GM12878 (cell line): ENCODE measurements at regions not wholly inside any gene's neighbourhood (a gene's known extent, or its start where the extent isn't known, plus 50 kb on each side); places are given as distances from the start of the nearest gene placed in this dataset.

Source experiments
- ATAC-seq: fragments of 200-7000 bp; cut with Tn5 transposase; 3 replicates; pipeline ENCODE4 v1.9.1; 2020; ENCODE audit warnings: mild to moderate bottlenecking, moderate library complexity
- BruUV-seq: library from RNA; stranded (reverse); fragments of 400-500 nt; replicated peaks from 2 replicates; lab custom pipeline; 2021; lab: Mats Ljungman, UMichigan
- CTCF ChIA-PET: fragments of 300-600 bp; sonication (Branson Sonifier 250); formaldehyde crosslinking; extraction: SDS; loops from one replicate; lab custom pipeline; 2021; ENCODE audit warnings: inconsistent platforms; lab: Yijun Ruan, JAX
- POLR2A ChIA-PET: fragments of 350-600 bp; formaldehyde crosslinking; extraction: SDS; loops from one replicate; lab custom pipeline; 2021; ENCODE audit warnings: inconsistent platforms; lab: Charles Lee
- RAD21 ChIA-PET: fragments of 300-600 bp; sonication (Branson Sonifier 250); formaldehyde crosslinking; loops from one replicate; lab custom pipeline; 2023; ENCODE audit warnings: antibody characterized with exemption; ENCODE audit not compliant: unreplicated experiment; lab: Charles Lee
- SMC1A ChIA-PET: fragments of 300-600 bp; sonication (Branson Sonifier 250); formaldehyde crosslinking; loops from one replicate; lab custom pipeline; 2023; ENCODE audit not compliant: unreplicated experiment, uncharacterized antibody; lab: Charles Lee
- DNase-seq: peaks from one replicate; pipeline ENCODE4 v3.0.0-alpha.2; 2011; ENCODE audit warnings: low read depth, low spot score
- FAIRE-seq: peaks from 3 replicates; lab custom pipeline; 2011; peaks lifted over from hg19 to GRCh38; lab: Jason Lieb, UNC
- H2AFZ ChIP-seq: 2 replicates; pipeline ENCODE4 v1.6.0; 2011; ENCODE audit warnings: low read depth, low read length, control low read depth; ENCODE audit not compliant: control insufficient read depth
- H3K27ac ChIP-seq: 2 replicates; pipeline ENCODE4 v1.5.1; 2011; ENCODE audit warnings: control low read depth; ENCODE audit not compliant: control insufficient read depth, insufficient read depth
- H3K27me3 ChIP-seq, 2 experiments: replicated peaks in 1 of 2; 2 replicates each; pipeline versions ENCODE4 v1.6.0 to v1.6.1; 2011; ENCODE audit warnings: low read length in 1 of 2; ENCODE audit not compliant: control insufficient read depth in 2 of 2, insufficient read depth in 2 of 2
- H3K36me3 ChIP-seq, 2 experiments: 2 replicates each; pipeline ENCODE4 v1.5.1; 2011; ENCODE audit warnings: low read length in 1 of 2; ENCODE audit not compliant: control insufficient read depth in 2 of 2, insufficient read depth in 2 of 2
- H3K4me1 ChIP-seq: 2 replicates; pipeline ENCODE4 v1.6.1; 2011; ENCODE audit warnings: mild to moderate bottlenecking, low read length, moderate library complexity, mixed read lengths; ENCODE audit not compliant: control insufficient read depth, insufficient read depth
- H3K4me2 ChIP-seq: 2 replicates; pipeline ENCODE4 v1.6.0; 2011; ENCODE audit warnings: control low read depth; ENCODE audit not compliant: control insufficient read depth, insufficient read depth
- H3K4me3 ChIP-seq: fragments of 200-600 bp; sonication (generic); 2 replicates; pipeline ENCODE4 v1.5.1; 2016
- H3K79me2 ChIP-seq: 2 replicates; pipeline ENCODE4 v1.6.0; 2011; ENCODE audit warnings: low read length; ENCODE audit not compliant: control insufficient read depth, insufficient read depth
- H3K9ac ChIP-seq: 2 replicates; pipeline ENCODE4 v1.8.0; 2011; ENCODE audit warnings: low read length, control low read depth, mixed read lengths; ENCODE audit not compliant: control insufficient read depth, insufficient read depth
- H3K9me3 ChIP-seq: replicated peaks from 3 replicates; pipeline ENCODE4 v1.5.1; 2011; ENCODE audit warnings: mild to moderate bottlenecking, low read length; ENCODE audit not compliant: control insufficient read depth, insufficient read depth
- H4K20me1 ChIP-seq: 2 replicates; pipeline ENCODE4 v1.6.0; 2011; ENCODE audit not compliant: control insufficient read depth, insufficient read depth
- EGR1 ChIP-seq, 2 experiments: IDR thresholded peaks; 1 replicate in 1 of 2; 2 replicates in 1 of 2; pipeline ENCODE4 v1.6.1; 2011 to 2012; ENCODE audit warnings: low read depth in 2 of 2, low read length in 2 of 2, borderline replicate concordance in 1 of 2, mild to moderate bottlenecking in 1 of 2, moderate library complexity in 1 of 2
- ZNF274 ChIP-seq: IDR thresholded peaks from one replicate; pipeline ENCODE4 v1.8.0; 2011; ENCODE audit not compliant: insufficient read length, insufficient read depth
- WGBS: methylation state at CpG from one replicate; pipeline ENCODE4 v1.1.6; 2016; ENCODE audit warnings: low lambda C conversion rate; ENCODE audit not compliant: insufficient replicate concordance, insufficient coverage; ENCODE audit errors: missing lambda C conversion rate; 5-methylcytosine and 5-hydroxymethylcytosine counted together
- in situ Hi-C: fragments of 300-500 bp; cut with MboI; formaldehyde crosslinking; loops from 9 replicates; pipeline ENCODE4 v1.14.3; 2018; ENCODE audit warnings: mixed read lengths
- intact Hi-C: fragments of 100-400 bp; cut with micrococcal nuclease; formaldehyde crosslinking; loops from one replicate; pipeline ENCODE4 v1.14.2; 2022; ENCODE audit not compliant: unreplicated experiment
- TF ChIP-seq, protein P1 (sequence below): IDR thresholded peaks from 2 replicates; pipeline ENCODE4 v1.6.1; 2012; ENCODE audit warnings: improper control_type of control experiment, low read depth, low read length; ENCODE audit not compliant: insufficient replicate concordance
- TF ChIP-seq, protein P2 (sequence below): IDR thresholded peaks from 2 replicates; pipeline ENCODE4 v1.6.1; 2011; ENCODE audit warnings: low read depth, low read length, improper control_type of control experiment, borderline replicate concordance

DNA sequence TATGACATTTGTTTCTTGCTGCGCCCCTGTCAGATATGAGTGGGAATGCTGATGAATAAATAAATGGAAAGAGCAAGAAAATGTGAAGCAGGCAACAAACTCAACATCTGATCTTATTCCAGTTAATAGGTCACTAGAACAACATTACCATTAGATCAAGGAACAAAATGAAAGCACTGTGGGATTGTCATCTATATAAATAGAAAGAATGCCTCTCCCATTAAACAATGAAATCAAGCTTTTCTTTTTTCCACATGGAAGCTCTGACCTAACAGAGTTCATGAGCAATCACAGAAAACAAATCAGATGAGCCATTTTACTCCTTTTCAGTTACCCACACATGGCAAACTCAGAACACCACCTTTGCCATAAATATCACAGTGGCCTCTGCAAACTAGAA, 354.8 kb downstream of the SUCLA2 start (continued):
- TF ChIP-seq, protein P1, sequence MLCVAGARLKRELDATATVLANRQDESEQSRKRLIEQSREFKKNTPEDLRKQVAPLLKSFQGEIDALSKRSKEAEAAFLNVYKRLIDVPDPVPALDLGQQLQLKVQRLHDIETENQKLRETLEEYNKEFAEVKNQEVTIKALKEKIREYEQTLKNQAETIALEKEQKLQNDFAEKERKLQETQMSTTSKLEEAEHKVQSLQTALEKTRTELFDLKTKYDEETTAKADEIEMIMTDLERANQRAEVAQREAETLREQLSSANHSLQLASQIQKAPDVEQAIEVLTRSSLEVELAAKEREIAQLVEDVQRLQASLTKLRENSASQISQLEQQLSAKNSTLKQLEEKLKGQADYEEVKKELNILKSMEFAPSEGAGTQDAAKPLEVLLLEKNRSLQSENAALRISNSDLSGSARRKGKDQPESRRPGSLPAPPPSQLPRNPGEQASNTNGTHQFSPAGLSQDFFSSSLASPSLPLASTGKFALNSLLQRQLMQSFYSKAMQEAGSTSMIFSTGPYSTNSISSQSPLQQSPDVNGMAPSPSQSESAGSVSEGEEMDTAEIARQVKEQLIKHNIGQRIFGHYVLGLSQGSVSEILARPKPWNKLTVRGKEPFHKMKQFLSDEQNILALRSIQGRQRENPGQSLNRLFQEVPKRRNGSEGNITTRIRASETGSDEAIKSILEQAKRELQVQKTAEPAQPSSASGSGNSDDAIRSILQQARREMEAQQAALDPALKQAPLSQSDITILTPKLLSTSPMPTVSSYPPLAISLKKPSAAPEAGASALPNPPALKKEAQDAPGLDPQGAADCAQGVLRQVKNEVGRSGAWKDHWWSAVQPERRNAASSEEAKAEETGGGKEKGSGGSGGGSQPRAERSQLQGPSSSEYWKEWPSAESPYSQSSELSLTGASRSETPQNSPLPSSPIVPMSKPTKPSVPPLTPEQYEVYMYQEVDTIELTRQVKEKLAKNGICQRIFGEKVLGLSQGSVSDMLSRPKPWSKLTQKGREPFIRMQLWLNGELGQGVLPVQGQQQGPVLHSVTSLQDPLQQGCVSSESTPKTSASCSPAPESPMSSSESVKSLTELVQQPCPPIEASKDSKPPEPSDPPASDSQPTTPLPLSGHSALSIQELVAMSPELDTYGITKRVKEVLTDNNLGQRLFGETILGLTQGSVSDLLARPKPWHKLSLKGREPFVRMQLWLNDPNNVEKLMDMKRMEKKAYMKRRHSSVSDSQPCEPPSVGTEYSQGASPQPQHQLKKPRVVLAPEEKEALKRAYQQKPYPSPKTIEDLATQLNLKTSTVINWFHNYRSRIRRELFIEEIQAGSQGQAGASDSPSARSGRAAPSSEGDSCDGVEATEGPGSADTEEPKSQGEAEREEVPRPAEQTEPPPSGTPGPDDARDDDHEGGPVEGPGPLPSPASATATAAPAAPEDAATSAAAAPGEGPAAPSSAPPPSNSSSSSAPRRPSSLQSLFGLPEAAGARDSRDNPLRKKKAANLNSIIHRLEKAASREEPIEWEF, result no peak
- TF ChIP-seq, protein P2, sequence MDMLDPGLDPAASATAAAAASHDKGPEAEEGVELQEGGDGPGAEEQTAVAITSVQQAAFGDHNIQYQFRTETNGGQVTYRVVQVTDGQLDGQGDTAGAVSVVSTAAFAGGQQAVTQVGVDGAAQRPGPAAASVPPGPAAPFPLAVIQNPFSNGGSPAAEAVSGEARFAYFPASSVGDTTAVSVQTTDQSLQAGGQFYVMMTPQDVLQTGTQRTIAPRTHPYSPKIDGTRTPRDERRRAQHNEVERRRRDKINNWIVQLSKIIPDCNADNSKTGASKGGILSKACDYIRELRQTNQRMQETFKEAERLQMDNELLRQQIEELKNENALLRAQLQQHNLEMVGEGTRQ, result no peak

DNA sequence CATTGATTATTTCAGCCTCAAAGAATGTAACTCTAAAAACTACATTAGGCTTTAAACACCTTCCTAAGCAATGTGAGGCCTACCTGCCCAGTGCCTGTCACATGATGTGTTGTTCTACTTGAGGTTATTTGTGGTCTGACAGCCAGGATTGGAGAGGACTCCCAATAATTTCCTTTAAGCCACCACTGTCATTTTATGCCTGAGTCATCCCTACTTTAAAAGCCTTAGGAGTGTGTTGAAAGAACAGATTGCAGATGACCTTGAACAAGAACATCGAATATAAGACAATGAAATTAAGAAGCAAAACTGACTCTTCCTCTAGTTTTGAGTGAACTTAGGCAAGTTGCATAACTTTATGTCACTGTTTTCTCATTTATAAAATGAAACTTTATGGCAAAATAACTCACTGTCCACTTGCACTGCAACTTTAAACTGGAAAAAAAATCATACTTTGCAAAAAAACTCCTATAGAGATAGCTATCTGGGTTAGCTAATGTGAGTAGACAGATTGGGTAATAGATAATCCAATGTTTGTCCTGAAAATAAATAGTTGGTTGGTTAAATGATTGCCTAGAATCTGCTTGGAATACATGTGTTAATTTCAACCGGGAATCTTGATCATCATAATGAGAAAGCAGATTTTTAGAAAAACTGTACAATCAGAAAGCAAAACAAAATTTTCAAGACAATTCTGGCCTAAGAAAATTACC, 361.2 kb downstream of the SUCLA2 start:
- no peaks in the 10 kb centered on the region for H3K79me2 ChIP-seq
- H3K27me3 ChIP-seq, result no peaks in the 10 kb centered on the region
- POLR2A ChIA-PET, result interaction anchor here (0.7 kb wide), 1 partner anchor 1827 kb away, joined by 5 read pairs; no protein-coding TSS in a partner anchor
- ATAC-seq, result no peak
- WGBS, result 52% methylated on average over 2 of the region's 2 CpGs
- H3K4me2 ChIP-seq, result no peak overlapping the region
- intact Hi-C loops, result no loop called here
- RAD21 ChIA-PET, result no interaction called here
- BruUV-seq, result no TSS peak
- no peak overlapping the region for H2AFZ ChIP-seq
- H3K4me1 ChIP-seq, result no peaks in the 10 kb centered on the region
- no peak overlapping the region for H3K27ac ChIP-seq
- no peak for FAIRE-seq
- H3K9me3 ChIP-seq, result no peaks in the 10 kb centered on the region
- H3K9ac ChIP-seq, result no peak overlapping the region
- no peak overlapping the region for H3K4me3 ChIP-seq
- no peak for DNase-seq
- in situ Hi-C loops, result no loop called here
- H4K20me1 ChIP-seq, result no peaks in the 10 kb centered on the region
- CTCF ChIA-PET, result interaction anchor here (1.0 kb wide), 1 partner anchor 169 kb away, joined by 3 read pairs; no protein-coding TSS in a partner anchor
- no peak for TF ChIP-seq ZNF274
- TF ChIP-seq EGR1 (IDR thresholded peaks at IDR 0.05; ENCODE audit: borderline replicate concordance in 1 of 2, low read depth in 2 of 2, low read length in 2 of 2), result no peak
- TF ChIP-seq, all 136 proteins: peak for 0
- H3K36me3 ChIP-seq, result no peaks in the 10 kb centered on the region
- SMC1A ChIA-PET, result no interaction called here
